HG03196 (cell line): ENCODE measurements at regions not wholly inside any gene's neighbourhood (a gene's known extent, or its start where the extent isn't known, plus 50 kb on each side); places are given as distances from the start of the nearest gene placed in this dataset.

Experiments
- ATAC-seq: cut with Tn5 transposase; IDR thresholded peaks from one replicate; pipeline ENCODE4 v1.9.1; 2021; ENCODE audit not compliant: unreplicated experiment

DNA sequence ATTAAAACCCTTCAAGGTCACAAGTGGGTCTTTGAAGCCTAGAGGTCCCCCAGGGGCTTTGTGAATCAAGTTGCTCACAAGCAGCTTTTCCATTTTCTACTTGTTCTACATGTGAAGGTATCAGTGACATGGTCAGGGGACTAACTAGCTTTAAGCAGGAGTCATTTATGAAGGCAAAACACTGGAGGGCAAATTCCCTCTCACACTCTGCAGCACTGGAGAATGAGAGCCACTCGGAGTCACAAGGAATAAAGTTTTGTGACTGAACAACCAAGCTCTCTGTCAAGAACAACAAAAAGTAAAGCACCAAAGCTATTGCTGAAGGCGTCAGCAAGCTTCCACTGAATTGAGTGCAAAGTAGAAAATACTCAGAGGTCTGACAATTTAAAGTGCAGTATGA lies 609.0 kb downstream of the EDEM1 start:
- ATAC-seq: no peak

DNA sequence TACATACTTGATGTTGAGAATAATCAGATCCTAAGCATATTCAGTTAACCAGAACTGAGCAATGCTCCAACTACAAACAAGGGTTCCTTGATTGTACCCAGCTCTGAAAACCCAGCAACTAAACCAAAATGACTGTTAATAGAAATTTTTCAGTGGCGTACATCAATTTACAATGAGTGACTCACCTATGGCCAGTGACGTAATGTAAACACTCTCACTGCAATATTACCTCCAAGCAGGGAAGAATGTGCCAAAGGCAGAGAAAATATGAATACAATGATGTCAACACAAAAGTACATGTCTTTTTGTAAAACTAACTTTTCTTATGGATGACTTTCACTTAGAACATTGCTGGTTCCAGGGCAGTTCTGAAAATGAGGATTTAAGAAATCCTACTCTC lies 611.3 kb downstream of the EDEM1 start:
- ATAC-seq: no peak

DNA sequence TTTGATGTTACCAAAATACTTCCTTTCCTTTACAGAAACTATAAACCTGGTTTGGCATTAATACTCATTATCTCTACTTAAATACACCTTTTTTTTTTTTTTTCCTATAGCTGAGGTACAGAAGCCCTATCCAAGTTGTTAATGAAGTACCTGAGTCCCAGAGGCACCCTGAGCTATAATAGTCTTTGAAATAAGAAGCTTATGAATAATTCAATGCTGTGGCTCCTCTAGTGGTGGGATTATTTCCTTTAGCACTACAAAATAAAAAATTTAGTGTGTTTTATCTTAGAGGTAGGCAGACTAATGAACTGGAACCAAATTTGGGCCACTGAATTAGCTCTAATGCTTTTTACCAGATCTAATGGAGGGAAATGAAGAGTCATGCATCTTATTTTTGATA lies 611.9 kb downstream of the EDEM1 start:
- no peak for ATAC-seq

DNA sequence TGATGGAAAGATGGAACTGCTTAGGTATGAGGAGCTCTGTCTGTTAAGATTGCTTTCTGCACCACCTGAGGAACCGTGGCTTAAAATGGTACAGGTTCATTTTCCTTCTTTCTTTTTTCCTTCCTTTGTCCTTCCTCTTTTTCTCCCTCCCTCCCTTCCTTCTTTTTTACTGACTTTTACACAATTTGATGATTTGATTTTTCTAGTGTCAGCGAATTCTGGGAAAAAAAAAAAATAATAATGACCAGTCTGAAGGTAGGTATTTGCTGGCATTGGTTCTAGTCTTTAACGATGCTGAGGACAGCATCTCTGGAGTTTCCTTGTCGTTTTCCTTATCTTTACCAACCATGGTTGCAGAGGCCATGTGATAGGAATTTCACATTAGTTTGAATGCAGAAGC lies 613.5 kb downstream of the EDEM1 start:
- no peak for ATAC-seq

DNA sequence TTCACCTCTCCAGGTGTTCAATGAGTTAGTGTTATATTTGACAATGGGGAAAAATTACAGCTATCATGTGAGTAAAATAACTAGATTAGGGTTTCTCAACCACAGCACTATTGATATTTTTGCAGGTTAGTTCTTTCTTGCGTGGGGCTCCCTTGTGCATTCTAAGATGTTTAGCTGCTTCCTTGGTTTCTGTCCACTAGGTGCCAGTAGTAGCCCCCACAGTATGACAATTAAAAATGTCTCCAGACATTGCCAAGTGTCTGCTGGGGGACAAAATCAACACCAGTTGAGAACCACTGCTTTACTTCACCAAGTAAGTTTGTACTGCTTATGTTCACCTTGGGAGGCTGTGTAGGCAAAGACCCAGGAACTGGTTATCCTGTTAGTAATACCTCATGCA lies 618.7 kb downstream of the EDEM1 start:
- no peak for ATAC-seq

DNA sequence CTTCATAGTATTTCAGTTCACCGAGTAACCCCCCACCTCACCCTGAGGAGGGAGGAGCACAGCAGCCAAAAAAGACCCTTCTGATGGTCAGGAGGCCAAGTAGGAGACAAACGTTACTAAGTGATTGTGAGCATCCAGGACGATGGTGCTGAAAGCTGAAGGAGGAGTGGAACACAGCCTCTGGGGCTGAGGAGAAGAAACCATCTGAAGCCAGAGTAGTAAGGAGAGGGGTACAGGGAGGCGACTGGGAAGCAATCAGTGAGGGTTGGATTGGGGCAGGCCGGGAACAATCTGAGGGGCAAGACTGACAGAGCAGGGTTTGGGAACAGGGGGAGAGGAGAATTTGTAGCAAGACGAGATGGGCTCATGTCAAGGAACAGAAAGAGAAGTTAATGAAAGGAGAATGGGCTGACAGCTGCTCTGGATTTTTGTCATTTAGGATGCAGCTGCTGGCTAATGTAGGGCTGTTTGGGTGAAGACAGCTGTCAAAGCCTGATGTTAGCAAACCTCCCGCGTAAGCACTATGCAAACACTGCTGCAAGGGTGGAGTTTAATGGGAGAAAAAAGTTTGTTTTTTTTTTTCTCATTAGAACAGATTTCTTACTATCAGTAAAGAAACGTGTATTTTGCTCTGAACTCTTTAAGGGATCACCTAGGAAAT lies 622.2 kb downstream of the EDEM1 start:
- ATAC-seq: no peak

DNA sequence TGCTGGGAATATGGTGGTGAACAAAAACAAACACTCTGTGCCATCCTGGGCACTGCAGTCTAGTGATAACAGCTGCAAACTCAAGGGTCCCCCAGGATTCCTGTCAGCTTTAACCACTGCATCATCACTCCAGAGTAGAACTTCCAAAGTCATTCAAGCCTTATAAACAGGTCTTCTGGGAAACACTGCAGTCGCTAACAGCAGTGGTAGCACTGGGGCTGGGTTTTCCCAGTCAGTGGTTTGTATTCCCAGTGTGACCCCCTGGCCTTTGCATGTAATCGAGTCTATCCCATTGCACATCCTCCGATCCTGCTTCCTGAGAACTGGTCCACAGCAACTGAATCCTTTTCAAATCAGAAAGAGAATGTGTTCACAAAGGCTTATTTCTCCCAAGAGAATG lies 623.5 kb downstream of the EDEM1 start:
- ATAC-seq: no peak

DNA sequence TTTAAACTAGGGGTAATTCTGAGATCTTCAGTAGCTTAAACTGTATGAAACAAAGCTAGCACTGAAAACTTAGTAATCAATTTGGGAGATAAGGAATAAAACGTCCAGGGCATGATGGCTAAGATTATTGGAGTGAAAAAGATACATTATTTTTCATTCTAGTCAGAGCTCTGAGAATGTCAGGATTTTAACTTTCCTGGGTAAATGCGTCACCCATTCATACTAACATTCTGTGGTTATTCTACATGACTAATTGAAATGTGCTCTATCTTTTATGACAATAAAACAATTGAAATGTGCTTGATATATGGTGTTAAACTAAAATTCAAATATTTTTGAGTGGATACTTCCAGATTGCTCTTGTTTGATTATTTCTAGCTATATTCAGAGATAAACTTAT lies 626.0 kb downstream of the EDEM1 start:
- no peak for ATAC-seq

DNA sequence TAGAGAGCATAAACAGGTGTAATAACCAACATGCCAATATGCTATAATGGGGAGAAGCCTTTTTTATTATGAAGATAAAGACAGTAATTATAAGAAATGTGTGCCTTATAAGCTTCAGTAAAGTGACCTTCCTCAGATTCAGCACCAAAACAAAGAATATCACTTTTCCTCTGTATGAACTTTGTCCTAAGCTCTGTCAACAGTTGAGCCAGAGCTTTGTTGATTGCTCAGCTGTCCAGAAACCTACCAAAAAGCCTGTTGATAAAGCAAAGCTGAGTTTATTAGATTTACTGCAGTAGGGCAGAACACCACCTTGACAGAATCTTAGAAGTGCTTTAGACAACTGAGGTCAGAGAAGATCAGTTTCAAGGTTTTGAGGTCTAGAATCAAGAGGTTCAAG lies 635.3 kb downstream of the EDEM1 start:
- no peak for ATAC-seq

DNA sequence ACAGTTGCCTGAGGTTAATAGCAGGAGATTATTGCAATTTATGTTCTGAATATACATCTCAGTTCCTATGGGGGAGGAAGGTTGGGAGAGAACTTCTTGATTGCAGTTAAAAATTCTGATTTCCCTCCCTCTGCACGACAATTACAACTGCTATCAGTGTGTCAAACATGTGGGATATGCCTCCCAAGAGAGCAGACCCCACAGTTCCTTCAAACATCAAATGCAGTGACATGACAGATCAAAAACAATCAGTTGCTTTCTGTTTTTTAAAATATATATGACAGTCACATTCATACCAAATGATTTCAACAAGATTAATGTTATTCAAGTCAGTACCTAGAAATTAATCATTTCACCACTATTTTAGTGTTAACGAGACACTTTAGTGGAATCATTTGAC lies 639.0 kb downstream of the EDEM1 start:
- no peak for ATAC-seq

DNA sequence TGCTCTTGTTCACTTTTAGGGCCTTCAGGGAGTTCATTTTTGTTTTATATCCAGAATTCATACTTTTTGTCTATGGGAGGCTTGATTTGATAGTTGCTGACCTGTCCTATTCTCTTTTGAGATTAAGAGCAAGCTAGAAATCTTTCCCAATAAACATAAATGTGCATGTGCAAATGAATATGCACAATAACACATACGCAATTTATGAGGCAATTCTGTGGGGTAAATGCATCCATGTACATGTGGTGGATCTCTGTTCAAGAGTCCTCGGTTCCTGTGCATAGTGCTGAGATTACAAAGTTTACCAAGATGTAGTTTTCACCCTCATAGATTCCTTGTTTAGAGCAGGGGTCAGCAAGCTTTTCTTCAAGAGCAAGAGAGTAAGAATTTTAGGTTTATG lies 640.7 kb downstream of the EDEM1 start:
- ATAC-seq: no peak

DNA sequence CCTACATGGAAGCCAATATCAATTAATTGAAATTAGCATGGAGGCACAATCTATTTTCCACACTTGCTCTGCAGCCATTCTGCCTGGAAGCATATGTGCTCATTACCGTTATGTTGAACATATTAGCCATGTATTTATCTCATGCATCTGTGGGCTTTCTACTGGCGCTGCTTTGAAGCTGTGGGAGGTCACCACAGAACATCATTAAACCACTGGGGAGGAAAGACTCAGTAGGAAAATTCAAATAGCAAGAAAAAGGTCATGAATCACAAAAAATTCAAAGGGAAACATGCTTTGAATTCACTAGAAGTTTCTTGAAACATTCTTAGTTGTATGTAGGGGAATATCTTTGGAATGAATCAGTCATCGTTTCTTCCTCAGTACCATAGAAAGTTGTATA lies 652.5 kb downstream of the EDEM1 start:
- no peak for ATAC-seq

DNA sequence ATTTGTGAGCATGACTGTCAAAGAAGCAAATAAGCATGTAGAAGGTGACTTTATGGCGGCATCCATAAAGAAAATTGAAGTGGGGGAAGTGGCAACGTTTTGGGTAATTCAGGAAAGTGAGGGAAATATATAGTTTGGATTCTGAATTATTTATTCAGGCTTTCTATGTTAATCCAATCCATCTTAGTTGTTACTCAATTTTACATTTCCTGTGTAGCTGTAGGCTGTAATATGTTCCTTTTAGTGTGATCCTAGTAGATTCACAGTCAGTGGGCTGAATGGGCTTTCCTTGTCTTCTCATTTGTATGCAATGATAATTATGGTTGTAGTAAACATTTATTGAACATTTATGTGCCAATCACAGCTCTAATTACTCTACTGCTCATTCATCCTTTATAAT lies 654.1 kb downstream of the EDEM1 start:
- no peak for ATAC-seq

DNA sequence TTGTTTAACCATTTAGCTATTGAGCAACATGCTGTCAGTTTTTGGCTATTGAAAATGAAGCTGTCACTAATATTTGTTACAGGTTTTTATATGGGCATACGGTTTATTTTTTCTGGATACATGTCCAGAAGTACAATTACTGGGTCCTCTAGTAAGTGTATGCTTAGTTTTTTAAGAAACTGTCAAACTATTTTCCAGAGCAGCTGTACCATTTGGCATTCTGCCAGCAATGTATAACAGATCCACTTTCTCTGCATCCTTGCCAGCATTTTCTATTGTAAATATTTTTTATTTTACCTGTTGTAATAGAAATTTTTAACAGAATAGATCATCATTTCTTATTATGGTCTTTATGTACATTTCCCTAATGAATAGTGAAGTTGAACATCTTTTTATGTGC lies 658.8 kb downstream of the EDEM1 start:
- no peak for ATAC-seq

DNA sequence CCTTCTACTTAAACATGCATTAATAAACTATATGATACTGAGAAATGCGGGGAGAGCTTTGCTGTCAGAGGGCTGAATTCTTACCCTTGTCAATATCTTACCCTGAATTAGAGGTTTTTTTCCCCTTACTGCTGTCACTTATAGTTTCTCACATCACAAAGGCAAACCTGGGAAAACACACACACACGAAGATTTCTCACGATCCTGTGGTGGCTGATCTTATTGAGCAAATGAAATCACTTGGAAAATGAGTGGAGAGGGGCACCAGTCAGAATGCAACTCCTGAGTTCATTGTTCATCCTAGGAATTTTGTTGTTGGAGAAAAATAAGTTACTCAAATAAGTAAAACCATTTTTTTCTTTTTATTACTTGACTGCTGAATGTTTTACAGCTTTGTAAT lies 673.6 kb downstream of the EDEM1 start:
- no peak for ATAC-seq

DNA sequence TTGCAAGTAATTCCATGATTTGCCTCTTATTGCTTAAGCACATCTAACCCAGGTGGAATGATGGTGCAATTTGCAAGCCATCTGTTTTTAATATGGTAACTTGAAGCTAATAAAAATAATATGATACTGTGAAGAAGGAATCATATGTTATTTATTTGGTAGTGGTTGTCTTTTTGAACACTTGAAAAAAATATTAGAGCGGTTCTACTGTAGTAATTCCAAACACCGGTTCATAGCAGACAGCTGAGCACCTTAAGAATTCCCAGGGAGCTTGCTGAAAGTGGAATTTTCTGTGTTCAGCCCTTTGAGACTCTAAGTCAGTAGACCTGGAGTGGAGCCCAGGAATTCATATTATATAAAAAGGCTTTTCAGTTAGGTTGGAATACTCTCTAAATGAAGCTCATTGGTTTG lies 687.4 kb downstream of the EDEM1 start:
- no peak for ATAC-seq

DNA sequence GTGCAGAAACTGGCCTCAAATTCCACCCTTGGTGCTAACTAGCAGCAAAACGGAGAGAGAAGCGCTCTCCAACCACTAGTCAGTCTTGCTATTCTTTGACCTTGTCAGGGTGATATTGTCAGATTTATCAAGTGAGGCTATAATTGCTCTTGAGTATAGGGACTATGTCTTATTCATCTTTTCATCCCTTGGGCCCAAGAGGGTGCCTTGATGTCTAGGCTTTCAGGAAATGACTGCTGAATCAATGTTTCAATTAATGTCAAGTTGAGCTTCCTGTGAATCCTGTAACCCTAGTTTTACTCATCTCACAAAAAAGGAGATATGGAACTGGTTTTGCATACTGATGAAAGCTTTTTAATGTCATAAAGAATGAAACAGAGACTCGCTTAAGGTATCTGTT lies 701.3 kb downstream of the EDEM1 start:
- no peak for ATAC-seq

DNA sequence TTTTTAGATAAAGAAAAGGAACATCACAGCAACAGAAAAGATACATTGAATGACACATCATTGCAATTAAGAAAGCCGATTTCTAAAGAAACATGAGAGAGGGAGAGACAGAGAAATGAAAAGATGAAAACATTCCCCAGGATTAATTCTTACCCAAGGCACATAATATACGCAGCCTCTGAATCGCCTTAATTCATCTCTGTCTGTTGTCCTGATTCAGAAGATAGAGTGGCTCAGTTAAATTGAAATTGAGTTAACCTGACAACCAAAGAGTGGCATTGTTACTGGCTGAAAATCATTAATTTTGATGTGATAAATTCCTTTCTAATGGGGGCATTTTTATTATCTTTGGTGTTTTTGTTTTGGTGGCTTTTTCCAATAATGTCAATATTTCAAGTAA lies 701.9 kb downstream of the EDEM1 start:
- ATAC-seq: no peak

DNA sequence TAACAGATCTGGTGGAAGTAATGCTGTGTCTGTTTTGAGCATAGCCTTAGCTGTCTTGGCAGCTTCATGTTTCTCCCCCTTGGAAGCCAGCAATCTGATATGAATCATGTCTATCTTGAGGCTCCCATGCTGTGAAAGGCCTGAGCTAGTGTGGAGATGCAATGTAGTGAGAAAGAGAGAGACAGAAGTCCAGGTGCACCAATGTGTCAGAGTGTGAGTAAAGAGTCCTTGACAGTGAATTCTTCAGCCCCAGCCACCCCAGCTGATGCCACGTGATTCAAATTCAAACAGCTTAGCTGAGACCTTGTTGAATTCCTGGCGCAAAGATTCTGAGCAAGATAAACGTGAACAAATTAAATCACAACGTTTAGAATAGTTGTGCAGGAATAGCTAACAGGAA lies 704.2 kb downstream of the EDEM1 start:
- no peak for ATAC-seq

DNA sequence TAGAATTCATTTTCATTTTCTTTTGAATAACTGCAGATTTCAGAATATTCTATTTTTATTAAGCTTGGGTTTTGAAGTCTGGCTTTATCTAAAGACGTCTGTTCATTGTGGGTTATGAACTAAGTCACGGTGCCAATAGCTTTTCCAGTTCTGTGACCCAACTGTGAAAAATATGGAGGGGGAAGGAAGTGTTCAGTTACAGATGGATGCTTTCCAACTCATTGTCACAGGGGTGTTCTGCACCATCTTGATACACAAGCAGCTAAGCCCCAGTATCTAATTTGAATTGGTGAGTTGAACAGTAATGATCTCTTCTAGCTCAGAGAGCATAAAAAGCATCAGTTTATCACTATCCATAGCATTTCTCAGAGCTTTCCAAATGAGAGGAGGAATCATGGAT lies 710.6 kb downstream of the EDEM1 start:
- ATAC-seq: no peak

DNA sequence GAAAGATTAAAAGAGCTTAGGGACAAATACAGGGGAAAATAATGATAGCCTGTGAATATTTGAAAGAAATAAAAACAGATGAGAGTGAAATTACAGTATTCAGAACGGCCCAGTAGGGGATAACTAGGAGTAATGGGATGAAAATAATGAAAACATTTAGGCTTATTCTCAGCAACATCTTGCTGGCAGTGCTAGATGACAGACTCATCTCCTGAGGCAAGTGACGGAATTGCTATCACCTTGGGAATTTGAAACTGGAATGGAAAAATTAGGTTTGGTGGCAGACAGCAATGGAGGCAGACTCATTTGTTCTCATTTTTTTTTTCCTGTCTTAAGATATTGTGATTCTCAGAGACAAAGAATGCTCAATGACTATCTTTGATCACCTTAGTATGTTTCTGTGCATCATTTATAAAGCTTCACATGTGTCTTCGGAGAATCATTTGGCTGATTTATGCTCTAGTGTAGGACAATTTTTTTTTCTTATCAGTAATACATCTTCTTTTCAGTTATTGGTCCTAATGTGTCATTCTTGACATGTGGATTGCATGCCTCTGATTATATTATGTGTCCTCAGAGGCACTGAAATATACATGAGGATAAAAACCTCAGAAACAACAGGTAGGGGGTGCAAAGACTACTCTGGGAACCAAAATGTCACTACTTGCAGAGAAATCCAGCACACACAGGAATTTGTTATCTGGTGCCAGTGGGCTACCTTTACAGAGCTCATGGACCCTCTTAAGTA lies 711.7 kb downstream of the EDEM1 start:
- no peak for ATAC-seq

DNA sequence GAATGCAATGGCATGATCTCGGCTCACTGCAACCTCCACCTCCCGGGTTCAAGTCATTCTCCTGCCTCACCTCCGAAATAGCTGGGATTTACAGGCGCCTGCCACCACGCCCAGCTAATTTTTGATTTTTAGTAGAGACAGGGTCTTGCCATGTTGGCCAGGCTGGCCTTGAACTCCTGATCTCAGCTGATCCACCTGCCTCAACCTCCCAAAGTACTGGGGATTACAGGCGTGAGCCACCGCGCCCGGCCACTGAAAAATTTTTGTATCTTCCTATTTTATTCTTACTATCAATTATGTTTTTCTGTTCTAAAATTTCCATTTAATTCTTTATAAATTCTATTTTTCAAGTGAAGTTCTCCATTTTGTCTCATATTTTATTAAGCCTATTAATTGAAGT lies 730.4 kb downstream of the EDEM1 start:
- no peak for ATAC-seq

DNA sequence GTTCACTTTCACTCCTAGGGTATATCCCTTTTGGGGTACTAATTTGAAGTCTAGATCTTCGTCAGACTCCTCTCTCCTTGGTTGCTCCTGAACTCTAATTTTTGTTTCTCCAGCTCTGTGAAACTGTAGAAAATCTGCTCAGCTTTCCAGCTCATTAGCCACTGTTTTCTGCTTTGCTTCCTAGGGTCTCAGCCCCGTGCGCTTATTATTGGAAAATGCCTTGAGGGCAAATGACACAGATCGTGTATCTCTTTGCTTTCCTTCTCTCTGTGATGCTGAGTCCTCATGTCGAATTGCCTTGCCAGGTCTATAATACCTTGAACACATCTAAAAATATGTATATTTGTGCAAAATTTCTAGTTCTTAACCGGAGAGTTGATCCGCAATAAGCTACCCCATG lies 731.1 kb downstream of the EDEM1 start:
- no peak for ATAC-seq
